C4-2B (cell line): ENCODE measurements at regions not wholly inside any gene's neighbourhood (a gene's known extent, or its start where the extent isn't known, plus 50 kb on each side); places are given as distances from the start of the nearest gene placed in this dataset.
"Not testable (repeated sequence)": the region's sequence is repeated elsewhere in the genome, so short reads cannot be mapped to it uniquely, and the experiment has no call there.

ENCODE experiments used
- CTCF ChIP-seq: fragments of 450-650 bp; conservative IDR thresholded peaks from 2 replicates; pipeline ENCODE4 v1.5.1; 2017; ENCODE audit warnings: mild to moderate bottlenecking
- ZFX ChIP-seq: fragments of 450-650 bp; IDR thresholded peaks from 2 replicates; pipeline ENCODE4 v1.6.1; 2017

DNA sequence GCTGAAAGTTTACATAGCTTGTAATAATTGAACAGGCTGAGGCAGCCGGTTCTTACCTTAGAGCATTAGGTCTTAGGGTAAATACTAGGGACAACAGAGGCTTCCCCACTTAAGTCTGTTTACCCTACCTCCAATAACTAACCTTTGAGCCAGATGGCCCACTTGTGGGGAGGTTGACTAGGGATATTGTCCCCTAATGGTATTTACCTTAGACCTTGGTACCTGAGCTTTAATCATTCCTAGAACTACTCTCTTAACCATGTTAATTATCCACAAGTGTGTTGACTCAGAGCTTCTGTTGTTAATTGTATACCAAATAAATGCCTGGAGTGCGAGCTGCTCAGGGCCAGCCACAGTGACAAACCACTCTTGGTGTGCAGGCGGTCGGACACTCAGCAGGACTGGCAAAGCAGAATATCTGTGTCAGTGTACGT is 299.2 kb downstream of the TRIML1 start:
- TF ChIP-seq CTCF, ZFX: not testable (repeated sequence)
